GM19324 (cell line): ENCODE measurements at regions not wholly inside any gene's neighbourhood (a gene's known extent, or its start where the extent isn't known, plus 50 kb on each side); places are given as distances from the start of the nearest gene placed in this dataset.
"Not testable (repeated sequence)": the region's sequence is repeated elsewhere in the genome, so short reads cannot be mapped to it uniquely, and the experiment has no call there.

Source experiments
- ATAC-seq: cut with Tn5 transposase; IDR thresholded peaks from one replicate; pipeline ENCODE4 v1.9.1; 2021; ENCODE audit warnings: mild to moderate bottlenecking, moderate library complexity; ENCODE audit not compliant: unreplicated experiment, low FRiP score

DNA sequence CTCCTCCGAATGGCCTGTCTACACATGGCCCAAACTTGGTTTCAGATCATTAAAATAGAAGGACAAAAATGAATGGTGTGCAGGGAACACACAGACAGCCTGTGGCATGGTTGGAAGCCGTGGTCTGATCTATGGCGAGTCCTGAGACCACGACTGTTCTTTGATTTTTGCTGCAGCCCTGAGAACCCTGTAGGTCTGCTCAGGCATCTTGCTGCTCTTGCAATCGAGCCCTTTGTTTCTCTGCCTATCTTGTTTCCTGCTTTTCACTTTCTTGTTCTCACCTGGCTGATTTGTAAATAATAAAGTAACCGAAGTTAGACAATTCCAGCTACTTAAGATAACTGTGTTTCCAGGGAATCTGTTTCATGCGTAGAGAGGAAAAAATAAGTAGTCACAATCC lies 54.1 kb upstream of the NBPF9 start:
- not testable (repeated sequence) for ATAC-seq

DNA sequence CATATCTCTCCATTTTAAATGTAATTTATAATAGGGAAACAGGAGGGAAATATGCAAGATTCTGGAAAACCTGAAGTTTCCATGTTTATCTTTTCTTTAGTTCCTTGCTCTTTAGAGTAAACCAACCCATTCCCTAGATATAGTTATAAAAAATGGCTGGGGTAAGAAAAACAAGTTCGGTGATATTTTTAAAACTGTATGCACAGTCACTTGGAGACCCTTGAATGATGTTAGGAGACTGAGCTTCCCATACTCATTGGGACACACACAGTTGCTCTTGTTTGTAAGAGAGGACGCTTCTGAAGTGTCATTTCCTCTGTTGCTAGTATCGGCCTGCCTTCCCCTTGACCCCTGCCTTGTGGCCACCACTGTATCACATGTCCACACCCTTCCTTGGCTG lies 55.0 kb upstream of the NBPF9 start:
- not testable (repeated sequence) for ATAC-seq

DNA sequence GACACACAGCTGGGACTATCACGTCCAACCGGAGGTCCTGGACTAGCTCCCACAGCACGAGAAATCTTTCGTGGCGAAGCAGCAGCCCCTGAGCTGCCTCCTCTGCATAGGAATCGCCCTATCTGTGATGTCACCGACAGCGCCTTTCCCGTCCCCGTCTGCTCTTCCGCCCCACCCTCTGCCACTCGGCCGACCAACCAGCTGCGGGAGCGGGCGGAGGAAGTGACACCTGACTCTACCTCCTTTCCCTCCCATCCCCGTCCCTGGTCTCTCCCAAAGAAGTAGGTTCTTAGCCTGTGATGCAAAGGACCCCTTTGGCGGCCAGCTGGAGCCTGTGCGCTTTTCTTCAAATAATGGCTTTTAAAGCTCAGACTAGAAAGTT lies 59.7 kb upstream of the NBPF9 start:
- ATAC-seq: peak; percentile 93

DNA sequence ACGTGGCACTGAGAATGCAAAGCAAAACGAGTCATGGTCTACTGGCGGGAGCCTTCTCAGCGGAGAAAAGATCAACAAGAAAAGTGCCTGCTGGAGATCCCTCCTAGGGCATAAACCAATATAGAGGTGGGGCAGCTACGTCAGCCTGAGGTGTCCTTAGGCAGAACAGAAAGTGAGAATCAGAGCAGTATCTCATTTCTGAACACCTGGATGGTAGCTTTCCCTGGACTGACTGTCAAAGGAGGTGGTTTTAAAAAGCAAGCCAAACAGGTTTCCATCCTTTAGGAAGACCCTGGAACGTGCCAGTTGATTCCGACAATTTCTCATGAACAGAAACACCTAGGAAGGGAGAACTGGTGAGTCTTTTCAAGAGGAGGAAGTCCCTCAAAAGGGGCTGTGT lies 71.4 kb upstream of the NBPF9 start:
- not testable (repeated sequence) for ATAC-seq

DNA sequence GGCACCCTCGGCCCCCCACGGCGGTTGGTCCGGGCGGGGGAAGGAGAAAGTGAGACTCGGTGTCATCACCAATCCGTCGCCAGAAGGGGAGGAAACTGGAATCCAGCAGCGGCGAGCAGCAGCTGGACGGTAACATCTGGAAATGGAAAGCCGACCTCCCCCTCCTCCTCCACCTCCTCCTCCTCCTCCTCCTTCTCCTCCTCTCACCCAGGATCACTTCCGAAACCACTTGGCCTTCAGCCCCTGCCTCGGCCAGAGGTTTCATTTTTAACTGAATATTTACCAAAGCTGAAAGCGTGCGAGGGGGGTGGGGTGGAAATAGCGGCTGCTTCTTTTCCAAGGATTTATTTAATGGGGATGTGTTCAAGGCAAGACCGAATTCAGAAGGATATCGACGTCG lies 72.5 kb upstream of the NBPF9 start:
- not testable (repeated sequence) for ATAC-seq

DNA sequence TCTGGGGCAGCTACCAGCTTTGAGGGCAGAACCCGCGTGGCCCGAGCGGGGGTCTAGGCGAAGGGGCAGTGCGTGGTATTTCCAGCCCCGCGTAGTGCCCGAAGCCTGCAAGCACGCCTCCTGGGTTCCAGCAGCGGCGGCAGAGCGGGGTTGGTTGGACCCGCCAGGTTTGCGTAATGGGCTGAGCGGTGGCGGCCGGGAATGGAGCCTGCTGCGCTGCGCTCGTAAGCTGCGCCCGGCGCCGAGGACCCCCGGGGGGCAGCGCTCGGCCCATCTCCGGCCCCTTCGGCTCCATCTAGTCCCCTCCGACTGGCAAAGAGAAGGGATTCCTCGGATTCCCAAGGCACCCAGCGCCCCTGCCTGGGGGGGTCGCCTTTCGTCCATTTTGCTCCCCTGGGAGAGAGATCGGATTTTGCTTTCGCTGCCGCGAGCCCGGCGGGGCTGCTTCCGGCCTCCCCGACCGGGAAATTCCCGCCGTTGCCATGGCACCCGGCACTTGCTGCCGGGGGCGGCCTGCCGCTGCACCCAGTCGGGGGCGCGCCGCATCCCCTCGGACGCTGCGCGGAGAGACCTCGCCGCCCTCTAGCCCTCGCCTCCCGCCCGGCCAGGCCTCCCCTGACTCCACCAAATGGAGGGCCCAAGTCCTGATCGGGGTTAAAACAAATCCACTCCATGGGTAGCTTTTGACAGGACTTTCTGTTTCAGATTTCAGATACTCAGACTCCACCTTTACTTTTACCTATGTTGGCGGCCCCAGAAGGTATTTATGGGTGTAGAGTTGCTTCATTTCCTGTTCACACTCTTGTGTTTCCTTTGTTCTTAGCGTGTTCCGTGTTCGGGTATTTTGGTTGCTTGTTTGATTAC lies 73.3 kb upstream of the NBPF9 start:
- not testable (repeated sequence) for ATAC-seq

DNA sequence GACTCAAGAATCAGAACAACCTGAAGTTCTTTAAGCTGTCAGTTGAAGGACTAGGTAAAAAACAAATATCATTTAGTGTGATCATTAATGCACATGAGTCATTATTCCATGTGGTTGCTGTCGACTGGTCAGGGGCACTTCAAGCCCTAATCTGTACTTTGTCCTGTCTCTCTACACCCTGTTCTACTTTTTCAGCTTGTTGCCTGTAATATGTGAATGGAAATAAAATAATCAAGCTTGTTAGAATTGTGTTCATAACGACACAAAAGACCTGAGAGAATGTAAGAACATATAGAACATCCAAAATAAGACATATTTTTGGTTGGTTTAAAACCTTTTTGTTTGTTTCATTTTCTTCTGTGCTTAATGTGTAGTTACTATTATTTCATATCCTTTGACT lies 87.4 kb upstream of the NBPF9 start:
- ATAC-seq: not testable (repeated sequence)

DNA sequence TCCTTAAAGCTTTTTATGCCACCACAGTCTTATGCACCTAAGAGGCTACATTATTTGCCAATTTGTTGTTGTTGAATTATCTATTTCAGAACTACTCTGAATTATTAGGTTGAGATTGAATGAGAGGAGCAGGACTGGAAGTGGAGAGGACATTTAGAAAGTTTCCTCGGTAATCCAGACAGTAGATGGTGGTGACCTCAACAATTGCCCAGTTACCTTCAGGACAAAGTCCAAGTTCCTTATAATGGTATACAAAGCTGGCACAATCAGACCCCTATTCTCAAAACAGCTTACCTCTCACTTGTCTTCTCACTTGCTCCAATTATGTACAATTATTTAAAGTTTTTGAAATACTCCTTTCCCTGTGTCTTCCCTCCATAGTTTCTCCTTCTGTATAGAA lies 93.3 kb upstream of the NBPF9 start:
- not testable (repeated sequence) for ATAC-seq

DNA sequence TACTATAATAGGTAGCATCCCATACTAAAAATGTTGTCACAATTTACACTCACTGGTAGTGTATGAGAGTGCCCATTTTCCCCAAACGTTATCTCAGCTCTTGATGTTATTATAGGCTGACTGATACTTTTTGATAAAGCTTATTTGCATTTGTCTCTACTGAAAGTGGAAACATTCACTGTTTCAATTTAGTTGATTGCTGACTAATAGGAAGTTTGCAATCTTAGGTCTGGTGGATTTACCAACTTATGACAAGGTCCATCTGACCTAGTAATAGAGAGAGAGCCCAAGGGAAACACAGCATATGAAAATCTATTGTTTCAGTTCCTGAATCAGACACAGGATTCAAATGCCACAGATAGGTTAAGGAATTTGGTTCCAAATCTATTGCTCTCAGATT lies 97.2 kb upstream of the NBPF9 start:
- not testable (repeated sequence) for ATAC-seq

DNA sequence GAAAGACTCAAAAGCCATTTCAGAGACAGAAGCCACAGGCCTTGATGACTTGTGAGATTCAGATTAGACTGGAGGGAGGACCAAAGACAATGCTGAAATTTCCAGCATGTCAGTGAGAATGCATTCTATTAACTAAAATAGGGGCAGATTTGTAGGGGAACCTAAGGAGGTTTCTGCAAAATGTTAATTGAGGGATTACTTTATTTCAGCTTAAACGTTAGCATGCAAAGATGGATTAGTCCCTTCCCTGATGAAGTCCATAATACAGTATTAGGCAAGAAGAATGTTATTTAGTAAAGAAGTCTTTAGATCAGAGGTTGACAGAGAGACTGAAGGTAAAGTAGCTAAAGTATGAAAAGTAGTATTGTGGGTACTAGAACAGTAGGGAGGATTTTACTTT lies 98.9 kb upstream of the NBPF9 start:
- not testable (repeated sequence) for ATAC-seq

DNA sequence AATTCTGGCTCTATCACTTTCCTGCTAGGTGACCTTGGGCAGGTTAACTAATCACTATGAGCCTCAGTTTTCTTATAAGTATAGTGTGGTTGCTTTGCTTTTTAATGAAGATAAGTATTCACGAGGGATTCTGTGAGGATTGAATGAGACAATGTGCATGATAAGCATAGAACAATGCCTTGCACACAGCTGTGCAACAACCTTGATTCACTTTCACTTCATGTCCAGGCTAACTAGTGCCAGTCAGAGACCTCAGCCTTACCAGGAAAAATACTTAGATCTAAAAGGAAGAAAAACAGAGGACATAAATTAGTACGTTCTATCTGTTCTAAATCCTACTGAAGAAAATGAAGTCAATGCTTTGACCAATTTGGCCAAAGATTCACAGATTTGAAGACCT lies 101.0 kb upstream of the NBPF9 start:
- not testable (repeated sequence) for ATAC-seq

DNA sequence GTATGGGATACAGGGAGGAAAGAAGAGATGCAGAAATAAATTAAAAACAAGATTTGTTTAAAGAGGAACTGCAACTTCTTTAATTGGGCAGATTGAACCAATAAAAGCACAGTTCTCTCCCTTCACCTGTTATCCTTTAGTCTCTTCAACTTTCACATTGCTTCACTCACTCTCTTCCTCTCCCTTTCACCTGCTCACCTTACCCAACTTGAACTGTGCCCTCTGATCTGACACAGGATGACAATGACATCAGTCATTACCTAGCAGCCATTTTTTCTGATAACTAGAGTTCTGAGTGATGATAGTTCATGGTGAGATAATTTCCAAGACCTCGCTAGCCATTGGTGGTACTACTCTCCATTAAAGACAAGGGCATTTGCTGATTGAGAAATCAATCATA lies 105.5 kb upstream of the NBPF9 start:
- not testable (repeated sequence) for ATAC-seq

DNA sequence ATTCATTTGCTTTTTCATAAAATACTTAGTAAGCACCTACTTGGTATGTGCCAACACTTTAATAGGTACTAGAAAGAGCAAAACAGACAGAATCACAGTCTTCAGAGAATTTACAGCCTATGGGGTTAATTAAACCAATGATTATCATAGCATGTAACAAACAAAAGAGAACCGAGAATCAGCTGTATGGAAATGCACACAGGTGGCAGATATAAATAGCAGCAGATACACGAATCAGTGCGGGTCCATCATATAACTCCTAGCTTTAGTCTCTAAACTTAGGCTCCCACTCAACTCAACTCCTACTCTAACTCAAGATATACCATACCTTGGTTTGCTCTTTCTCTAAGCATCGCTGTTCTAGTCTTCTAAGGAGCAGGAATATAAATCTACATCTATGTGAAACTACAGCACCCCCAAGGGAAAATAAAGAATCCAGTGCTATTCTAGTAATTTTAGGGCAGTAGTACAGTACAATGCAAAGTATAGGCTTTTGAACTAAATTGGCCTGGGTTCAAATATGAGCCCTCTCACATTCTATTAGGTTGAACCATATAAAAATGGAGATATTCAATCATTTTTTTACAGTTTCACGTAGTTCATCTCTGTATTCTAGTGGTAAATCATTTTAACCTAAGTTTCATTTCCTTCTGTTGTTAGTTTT lies 108.5 kb upstream of the NBPF9 start:
- ATAC-seq: peak; percentile 74

DNA sequence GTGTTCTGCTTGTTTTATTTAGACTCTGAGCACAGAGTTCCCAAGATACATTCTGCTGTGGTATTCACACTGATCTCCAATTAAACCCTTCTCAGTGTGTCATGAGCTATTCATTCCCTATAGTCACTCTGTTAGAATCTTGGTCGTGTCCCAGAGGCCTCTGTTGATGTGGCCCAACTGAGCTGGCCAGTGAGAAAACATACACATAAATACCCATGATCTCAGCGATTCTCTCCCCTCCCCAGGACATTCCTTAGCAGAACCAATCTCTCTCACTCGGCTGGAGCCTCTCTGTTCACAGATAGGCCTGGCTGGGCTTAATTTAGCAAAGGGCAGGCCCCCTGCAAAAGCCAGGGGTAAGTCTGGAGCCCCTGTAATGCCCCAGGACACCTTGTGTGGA lies 109.6 kb upstream of the NBPF9 start:
- not testable (repeated sequence) for ATAC-seq

DNA sequence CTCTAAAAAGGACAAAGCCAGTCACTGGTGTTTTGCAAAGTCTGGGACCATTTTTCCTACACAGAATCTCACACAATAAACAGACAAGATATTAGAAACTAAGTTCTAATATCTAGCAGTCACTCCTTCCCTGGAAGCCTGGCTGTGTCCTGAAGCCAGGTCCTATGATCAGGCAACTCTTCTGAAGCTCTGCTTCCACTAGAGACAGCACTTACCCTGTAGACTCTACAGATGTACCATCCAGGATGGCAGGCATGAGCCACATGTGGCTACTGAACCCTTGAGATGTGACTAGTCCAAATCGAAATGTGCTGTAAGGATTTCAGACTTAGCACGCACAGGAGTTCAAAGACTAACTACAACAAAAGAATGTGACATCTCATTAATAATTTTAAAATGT lies 110.3 kb upstream of the NBPF9 start:
- ATAC-seq: not testable (repeated sequence)

DNA sequence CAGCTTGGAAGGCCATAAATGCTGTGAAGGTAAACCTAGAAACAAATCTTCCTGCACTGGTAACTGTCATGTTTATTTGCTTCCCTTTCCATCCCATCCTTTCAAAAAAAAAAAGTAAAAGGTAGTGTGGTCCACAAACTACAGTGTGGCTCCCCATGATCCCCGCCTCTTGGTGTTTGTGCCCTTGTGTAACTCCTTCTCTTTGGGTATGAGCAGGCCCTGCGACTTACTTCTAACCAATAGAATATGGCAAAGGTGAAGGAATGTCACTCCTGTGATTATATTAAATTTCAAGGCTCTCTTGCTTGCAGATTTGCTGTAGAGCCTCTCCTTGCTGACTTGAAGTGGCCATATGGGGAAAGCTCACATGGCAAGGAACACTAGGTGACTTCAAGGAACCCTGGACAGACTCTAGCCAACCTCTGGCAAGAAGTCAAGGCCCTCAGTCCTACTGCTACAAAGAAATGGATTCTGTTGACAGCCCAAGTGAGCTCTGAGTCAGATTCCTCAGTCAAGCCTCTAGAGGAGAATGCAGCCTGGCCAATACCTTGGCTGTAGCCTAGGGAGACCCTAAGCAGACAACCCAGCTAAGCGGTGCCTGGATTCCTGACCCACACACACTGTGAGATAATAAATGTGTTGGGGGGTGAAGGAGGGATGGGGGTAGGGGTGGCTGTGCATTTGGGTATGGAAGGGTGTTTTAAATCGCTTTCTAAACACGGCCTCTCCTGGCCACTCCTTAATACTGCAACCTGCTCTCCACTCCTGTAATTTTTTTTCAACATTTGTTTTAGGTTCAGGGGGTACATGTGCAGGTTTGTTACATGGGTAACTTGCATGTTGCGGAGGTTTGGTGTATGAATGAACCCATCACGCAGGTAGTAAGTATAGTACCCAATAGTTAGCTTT lies 115.0 kb upstream of the NBPF9 start:
- not testable (repeated sequence) for ATAC-seq

DNA sequence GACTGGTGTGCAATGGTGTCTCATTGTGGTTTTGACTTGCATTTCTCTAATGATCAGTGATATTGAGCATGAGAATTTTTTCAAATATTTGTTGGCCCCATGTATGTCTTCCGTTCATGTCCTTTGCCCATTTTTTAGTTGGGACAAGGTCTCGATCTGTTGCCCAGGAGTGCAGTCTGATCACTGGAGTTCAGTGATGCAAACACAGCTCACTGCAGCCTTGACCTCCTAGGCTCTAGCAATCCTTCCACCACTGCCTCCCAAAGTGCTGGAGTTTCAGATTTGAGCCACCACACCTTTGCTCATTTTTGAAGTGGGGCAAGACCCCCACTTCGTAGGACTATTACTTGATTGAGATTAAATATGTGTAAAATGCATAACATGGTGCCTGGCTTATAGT lies 116.2 kb upstream of the NBPF9 start:
- ATAC-seq: not testable (repeated sequence)

DNA sequence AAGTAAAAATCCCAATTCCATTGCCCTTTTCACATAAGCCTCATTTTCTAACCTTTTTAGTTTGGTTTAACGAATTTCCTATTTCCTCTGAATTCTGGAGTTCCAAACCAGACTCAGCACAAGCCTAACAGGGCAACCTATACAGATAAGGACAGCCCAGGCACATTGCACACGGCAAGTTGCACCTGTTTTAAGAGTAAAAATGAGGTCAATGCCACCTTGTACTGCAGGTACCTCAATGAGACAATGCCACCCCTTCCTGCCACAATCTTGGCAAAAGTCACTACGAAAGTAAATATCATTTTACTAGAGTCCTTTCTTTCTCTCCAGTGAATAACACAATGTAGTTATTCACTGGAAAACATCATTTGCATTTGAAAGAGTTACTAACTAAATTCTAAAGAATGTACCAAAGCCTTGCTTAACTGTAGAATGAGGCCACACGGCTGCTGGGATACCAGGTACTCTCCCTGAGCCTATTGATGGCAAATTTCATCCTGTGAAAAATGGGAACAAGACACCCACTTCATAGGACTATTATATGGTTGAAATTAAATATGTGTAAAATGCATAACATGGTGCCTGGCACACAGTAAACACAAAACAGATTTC lies 117.2 kb upstream of the NBPF9 start:
- ATAC-seq: not testable (repeated sequence)

DNA sequence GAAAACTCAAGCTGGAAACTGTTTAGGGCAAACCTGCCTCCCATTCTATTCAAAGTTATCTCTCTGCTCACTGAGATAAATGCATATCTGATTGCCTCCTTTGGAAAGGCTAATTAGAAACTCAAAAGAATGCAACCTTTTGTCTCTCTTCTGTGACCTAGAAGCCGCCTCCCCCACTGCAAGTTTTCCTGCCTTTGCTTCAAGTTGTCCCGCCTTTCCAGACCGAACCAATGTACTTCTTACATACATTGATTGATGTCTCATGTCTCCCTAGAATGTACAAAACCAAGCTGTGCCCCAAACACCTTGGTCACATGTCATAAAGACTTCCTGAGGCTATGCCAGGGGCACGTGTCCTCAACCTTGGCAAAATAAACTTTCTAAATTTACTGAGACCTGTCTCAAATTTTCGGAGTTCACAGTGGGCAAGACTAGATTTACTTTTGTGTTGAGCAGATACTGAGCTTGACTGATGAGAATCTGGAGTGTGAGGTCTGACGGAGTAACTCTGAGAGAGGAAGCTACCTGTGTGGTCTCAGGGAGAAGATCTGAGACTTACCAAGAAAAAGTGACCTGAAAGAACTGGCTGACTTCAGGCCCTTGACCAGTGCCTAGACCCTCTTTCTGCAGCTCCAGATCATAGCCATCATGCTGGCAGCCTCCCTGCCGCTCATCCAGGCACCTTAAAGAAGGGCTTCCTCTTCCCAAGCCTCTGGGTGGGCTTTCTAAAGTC lies 124.7 kb upstream of the NBPF9 start:
- not testable (repeated sequence) for ATAC-seq
